D341Med (cell line): ENCODE measurements at regions not wholly inside any gene's neighbourhood (a gene's known extent, or its start where the extent isn't known, plus 50 kb on each side); places are given as distances from the start of the nearest gene placed in this dataset.
A peak's percentile ranks its signal among the peaks of the same experiment; 100 is the strongest.

Source experiments
- DNase-seq: peaks from one replicate; pipeline ENCODE4 v3.0.0; 2012; ENCODE audit warnings: low spot score

- no peak for DNase-seq
Measured at GRCh38 chr6:92822222-92822621, 597.1 kb downstream of the EPHA7 start.

DNA sequence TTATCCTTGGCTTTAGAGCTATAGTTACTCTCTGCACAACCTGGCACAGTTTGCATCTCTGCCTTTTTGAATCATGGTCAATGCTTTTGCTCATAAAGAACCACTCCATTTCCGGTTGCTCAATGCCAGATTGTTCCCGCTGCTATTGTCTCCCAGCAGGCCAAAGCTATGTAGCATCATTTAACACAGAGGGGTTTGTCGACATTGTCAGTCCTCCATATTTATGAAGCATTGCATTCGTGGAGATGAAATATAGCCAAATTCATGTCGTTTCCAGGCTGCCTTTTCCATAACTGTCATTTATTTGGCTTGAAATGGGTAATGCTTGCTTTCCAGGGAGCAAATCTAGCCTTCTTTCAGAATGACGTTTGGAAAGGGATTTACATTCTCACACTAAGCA, 598.8 kb downstream of the EPHA7 start:
- no peak for DNase-seq

GRCh38 chr6:92810913-92811312, 608.4 kb downstream of the EPHA7 start:
- peak; percentile 68 for DNase-seq

GRCh38 chr6:92806254-92806653, 613.1 kb downstream of the EPHA7 start:
- no peak for DNase-seq

GRCh38 chr6:92791403-92791802, 628.0 kb downstream of the EPHA7 start:
- DNase-seq: no peak

GRCh38 chr6:92790381-92790780, 629.0 kb downstream of the EPHA7 start:
- DNase-seq: no peak

GRCh38 chr6:92784235-92784634, 635.1 kb downstream of the EPHA7 start:
- no peak for DNase-seq

DNA sequence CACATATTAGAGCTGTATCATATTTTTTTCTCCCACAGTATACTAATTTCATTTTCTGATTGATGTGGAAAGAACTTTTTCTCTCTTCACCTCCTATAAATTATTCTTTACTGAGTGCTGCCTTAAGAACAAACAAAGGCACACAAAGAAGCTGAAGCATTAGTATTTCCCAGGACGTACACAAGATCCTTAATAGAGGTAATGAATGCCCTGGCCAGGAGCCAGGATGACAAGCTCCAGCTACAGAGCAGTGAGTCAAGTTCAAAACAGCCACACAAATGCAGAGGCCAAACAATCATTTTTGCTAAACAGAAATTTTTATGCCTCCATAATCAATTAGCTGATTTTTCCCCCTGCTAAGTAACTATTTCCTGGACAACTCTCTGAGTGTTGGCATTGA, 639.6 kb downstream of the EPHA7 start:
- peak; percentile 16 for DNase-seq

DNA sequence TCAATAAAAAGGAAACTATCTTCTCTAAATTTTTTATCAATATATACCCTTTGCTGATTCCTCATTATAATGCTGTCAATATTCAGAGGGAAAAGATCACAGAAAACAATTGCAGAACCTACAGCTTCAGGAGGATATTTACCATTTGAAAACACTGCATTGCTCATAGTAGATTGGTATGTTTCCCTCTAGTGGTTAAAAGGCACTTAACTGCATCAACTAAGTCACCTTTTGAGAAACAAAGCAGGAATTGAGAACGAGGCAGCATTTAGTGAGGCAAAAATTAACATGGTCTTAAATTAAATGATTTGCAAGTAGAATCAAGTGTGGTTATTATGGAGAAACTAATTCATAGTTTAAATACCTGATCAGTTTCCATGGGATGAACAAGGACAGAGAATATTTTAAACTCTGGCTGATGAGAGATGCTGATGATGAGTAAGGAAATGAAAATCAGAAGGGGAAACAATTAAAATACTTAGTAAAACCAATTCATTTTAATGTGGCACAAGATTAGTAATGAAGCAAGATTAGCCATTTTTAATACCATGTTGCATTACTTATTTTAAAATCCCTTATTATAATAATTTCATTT, 642.1 kb downstream of the EPHA7 start:
- DNase-seq: peak; percentile 24

DNA sequence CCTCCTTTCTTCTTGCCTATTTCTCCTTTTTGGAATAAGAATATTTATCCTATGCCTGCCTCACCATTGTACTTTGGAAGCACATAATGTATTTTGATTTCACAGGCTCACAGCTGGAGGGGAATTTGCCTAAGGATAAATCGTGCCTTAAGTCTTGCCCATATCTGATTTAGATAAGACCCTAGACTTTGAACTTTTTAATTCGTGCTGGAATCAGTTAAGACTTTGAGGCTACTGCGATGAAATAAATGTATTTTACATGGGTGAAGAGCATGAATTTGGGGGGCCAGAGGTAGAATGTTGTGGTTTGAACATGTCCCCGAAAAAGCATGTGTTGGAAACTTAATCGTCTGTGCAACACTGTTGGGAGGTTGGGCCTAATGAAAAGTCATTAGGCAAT, 648.8 kb downstream of the EPHA7 start:
- no peak for DNase-seq

DNA sequence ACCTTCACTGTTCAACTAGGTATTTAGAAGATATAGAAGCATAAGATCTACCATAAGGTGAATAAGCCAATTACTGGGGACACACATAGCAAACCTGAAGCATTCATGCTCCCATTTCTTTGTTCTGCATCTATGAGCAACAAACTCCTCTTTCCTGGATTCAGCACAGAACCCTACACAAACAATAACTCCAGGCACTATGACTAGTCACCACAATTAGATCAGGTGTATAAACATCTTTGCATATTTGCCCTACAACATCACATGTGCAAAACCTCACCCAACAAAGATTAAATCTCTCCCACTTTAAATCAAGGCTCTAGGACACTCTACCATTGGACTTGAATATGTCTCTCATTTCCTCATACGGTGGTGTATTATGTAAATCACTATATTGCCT, 652.3 kb downstream of the EPHA7 start:
- no peak for DNase-seq

GRCh38 chr6:92763680-92764079, 655.7 kb downstream of the EPHA7 start:
- DNase-seq: no peak

- no peak for DNase-seq
Measured at GRCh38 chr6:92763274-92763584, 656.1 kb downstream of the EPHA7 start.

- no peak for DNase-seq
Measured at GRCh38 chr6:92762443-92763273, 656.7 kb downstream of the EPHA7 start.

DNA sequence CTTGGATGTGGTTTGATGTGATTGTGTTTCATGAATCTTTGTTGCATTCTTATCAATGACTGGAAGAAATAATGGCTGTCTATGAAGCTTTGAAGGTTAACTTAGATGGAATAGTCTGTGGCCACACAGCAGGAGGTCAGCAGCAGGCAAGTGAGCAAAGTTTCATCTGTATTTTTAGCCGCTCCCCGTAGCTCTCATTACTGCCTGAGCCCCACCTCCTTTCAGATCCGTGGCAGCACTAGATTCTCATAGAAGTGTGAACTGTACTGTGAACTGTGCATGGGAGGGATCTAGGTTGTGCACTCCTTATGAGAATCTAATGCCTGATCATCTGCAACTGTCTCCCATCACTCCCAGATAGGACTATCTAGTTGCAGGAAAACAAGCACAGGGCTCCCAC, 660.2 kb downstream of the EPHA7 start:
- DNase-seq: no peak

DNA sequence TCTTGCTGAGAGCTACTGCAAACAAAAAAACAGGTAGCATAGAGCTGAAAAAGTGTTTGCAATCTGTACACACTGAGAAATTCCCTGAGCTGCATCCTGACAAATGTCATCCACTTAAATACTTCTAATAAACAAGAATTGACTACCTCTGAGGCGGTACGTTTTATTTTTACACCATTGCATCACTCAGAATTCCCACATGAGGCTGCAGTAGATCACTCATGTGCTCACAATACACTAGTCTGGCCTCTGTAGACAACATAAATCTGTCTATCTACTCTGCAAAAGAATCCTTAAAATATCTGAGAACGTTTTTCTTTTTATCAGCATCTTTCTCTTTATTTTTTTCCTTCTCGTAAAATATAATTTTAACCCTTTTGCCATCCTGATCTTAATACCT, 661.4 kb downstream of the EPHA7 start:
- DNase-seq: no peak

- DNase-seq: no peak
Measured at GRCh38 chr6:92756912-92757311, 662.4 kb downstream of the EPHA7 start.

- DNase-seq: no peak
Measured at GRCh38 chr6:92753956-92754355, 665.4 kb downstream of the EPHA7 start.

DNA sequence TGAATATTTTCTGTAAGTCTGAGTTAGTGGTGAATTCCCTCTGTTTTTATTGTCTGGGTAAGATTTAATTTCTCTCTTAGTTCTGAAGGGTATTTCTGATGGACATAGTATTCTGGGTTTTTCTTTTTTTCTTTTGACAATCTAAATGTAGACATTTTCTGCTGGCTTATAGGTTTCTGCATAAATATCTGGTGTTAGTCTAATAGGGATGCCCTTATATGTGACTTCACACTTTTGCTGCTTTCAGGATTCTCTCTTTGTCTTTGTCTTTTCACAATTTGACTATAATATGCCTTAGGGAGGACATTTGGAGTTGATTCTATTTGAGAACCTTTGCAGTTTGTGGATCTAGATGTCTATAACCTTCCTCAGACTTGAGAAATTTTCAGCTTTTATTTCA, 667.2 kb downstream of the EPHA7 start:
- DNase-seq: no peak

DNA sequence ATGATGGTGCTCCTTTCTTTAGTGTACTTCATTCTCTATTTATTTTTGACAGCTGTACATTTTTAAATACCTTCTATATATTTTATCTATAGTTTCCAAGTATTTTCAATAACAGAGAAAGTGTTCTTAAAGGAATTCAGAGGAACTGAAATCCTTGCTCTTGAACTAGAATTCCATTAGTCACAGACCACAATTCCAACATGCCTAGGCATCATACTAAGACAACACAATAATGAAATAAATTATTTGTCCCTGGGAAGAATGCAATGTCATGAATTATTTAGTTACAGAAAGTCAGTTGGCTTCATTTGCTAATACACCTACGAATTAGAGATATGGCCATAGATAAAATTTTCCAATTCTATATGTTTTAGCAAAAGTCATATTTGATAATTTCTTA, 671.2 kb downstream of the EPHA7 start:
- DNase-seq: no peak

DNA sequence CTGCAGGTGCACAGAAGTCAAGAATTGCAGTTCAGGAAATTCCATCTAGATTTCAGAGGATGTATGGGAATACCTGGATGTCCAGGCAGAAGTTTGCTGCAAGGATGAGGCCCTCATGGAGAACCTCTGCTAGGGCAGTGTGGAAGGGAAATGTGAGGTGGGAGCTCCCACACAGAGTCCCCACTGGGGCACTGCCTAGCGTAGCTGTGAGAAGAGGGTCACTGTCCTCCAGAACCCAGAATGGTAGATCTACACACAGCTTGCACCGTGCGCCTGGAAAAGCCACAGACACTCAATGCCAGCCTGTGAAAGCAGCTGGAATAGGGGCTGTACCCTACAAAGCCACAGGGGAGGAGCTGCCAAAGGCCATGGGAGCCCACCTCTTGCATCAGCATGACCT, 681.4 kb downstream of the EPHA7 start:
- DNase-seq: no peak

DNA sequence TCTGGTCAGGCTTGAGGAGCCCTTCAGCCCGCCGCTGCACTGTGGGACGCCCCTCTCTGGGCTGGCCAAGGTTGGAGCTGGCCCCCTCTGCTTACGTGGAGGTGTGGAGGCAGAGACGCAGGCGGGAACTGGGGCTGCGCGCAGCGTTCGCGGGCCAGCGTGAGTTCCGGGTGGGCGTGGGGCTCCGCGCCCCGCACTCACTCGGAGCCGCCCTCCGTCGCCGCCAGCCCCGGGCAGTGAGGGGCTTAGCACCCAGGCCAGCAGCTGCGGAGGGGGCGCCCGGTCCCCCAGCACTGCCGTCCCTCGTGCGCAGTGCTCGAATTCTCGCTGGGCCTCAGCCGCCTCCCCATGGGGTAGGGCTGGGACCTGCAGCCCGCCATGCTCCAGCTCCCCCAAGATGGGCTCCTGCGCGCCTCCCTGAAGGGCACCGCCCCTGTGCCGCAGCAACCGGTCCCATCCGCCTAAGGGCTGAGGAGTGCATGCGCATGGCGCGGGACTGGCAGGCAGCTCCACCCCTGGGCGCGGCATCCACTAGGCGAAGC, 695.9 kb downstream of the EPHA7 start:
- peak; percentile 5 for DNase-seq

- DNase-seq: no peak
Measured at GRCh38 chr6:92719773-92720172, 699.6 kb downstream of the EPHA7 start.

DNA sequence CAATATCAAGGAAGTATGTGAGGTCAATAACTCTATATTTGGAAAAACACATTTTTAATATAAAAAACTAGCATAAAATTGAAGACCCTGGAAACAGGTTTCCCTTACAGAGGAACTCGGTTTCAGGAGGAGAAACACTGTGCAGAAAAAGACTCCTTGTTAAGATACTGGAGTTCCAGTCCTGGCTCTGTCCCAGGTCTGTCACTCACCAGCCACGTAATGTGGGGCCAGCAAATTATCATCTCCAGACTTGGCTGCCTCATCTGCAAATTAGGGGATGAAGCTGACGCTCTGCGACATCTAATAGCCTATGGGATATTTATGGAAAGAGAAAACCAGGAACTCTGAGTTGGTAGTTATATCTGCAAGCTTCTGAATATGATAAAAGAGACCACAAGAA, 702.7 kb downstream of the EPHA7 start:
- no peak for DNase-seq
